T-helper 1 cell (primary cell): ENCODE measurements at regions not wholly inside any gene's neighbourhood (a gene's known extent, or its start where the extent isn't known, plus 50 kb on each side); places are given as distances from the start of the nearest gene placed in this dataset.
"Not testable (repeated sequence)": the region's sequence is repeated elsewhere in the genome, so short reads cannot be mapped to it uniquely, and the experiment has no call there.

Source experiments
- DNase-seq, 5 donors: peaks; one replicate each; pipeline ENCODE4 v3.0.0-alpha.2; 2012 to 2020

- DNase-seq, result no peak
These were observed 1200.6 kb upstream of the ACO1 start for GRCh38 chr9:31183866-31184265.

- no peak for DNase-seq
These were observed 1198.6 kb upstream of the ACO1 start for GRCh38 chr9:31185831-31186230.

GRCh38 chr9:31188496-31188895 is 1195.9 kb upstream of the ACO1 start:
- DNase-seq, result no peak

GRCh38 chr9:31210978-31211570 is 1173.4 kb upstream of the ACO1 start:
- peak in 1 of 5 donors; percentile 43 for DNase-seq

GRCh38 chr9:31229976-31230375 is 1154.5 kb upstream of the ACO1 start:
- not testable (repeated sequence) for DNase-seq

- DNase-seq, result no peak
These were observed 1152.0 kb upstream of the ACO1 start for GRCh38 chr9:31232485-31232884.

DNA sequence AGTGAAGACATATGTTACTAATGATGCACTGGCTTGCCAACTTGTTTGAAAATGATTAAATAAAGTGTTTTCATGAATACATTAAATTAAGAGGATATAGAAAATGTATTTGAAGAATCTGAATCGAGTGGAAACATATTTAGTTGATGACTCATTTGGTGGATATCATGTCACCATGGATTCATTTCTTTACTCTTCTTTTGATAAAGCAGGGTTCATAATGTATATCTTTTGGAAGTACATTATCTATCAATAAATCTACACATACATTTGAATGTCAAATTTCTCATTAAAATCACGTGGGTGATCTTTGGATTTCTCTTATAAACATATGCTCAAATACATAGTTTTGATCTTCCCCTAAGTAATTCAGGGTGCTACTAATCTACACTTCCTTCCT is 1148.1 kb upstream of the ACO1 start:
- DNase-seq, result peak in 1 of 5 donors; percentile 13

GRCh38 chr9:31243386-31243785 is 1141.1 kb upstream of the ACO1 start:
- no peak for DNase-seq

GRCh38 chr9:31248156-31248555 is 1136.3 kb upstream of the ACO1 start:
- no peak for DNase-seq

- no peak for DNase-seq
These were observed 1133.1 kb upstream of the ACO1 start for GRCh38 chr9:31251386-31251785.

- peak in 1 of 5 donors; percentile 12 for DNase-seq
These were observed 1130.4 kb upstream of the ACO1 start for GRCh38 chr9:31253800-31254762.

GRCh38 chr9:31255211-31255610 is 1129.2 kb upstream of the ACO1 start:
- DNase-seq, result no peak

DNA sequence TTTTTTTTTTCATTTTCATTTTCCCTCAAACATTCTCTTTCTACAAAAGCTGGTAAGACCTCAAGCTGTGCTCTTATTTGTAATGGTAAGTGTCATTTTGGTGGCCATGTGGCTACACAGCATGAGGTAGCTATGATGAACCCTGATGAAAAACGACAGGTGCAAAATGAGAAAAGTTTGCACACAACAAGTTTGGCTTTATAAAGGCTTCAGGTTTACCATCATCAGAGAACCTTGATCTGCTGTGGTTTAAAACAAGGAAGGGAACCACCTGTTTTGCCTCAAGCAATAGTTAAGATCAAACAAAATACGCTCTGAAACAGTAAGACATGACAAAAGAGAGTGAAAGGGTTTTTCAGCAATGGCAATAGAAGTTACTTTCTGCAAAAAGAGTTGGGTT is 1124.6 kb upstream of the ACO1 start:
- no peak for DNase-seq

DNA sequence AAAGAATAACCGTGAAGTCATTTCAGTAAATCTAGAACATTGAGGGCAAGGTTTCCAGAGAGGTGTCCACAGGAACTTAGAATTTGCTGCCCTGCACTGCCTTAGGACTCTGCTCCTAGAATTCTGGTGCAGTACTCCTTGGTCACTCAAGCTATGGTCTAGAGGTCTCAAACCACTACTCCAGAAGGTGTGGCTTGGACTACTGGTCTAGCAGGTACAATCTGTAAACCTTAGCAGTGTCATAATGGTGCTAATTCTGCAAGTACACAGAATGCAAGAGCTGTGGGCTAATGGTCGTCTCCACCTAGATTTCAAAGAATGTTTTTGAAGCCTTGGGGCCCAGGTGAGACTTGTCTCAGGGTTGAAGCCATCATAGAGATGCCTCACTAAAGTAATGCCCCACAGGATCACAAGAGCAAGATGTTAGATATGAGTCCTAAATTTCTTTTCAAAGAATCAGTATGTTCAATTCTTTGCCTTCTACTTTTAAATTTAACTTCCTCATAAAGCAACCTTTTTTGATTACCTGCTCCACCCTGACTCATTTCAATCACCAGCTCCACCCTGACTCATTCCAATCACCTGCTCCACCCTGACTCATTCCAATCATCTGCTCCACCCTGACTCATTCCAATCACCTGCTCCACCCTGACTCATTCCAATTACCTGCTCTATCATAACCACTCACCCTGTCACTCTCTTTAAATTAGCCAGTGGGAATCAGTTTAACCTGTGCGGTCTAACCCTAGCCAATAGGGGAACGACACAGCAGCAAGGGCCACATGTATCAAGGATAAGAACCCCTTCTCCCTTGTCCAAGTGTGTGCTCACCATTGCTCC is 1111.8 kb upstream of the ACO1 start:
- peak in 1 of 5 donors; percentile 11 for DNase-seq

DNA sequence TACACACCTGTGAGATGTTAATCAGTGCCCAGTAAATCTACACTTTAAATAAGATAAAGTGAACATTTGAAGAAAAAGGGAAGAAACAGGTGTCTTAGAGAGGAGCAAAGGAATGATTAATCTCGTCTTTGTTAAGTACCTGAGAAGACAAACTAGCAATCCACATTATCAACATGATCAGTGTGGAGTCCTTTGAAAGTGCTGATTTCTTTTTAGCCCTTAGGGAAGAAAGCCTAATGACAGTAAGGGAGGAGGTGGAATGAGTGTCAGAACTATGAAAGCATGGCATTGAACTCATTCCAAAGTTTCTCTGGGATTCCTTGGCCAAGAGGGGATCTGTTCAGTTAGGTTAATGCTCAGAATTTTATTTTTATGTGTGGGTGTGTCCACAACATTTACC is 1109.0 kb upstream of the ACO1 start:
- no peak for DNase-seq

- no peak for DNase-seq
These were observed 1093.7 kb upstream of the ACO1 start for GRCh38 chr9:31290731-31291130.

GRCh38 chr9:31302620-31303418 is 1081.6 kb upstream of the ACO1 start:
- no peak for DNase-seq

GRCh38 chr9:31304576-31304975 is 1079.9 kb upstream of the ACO1 start:
- DNase-seq, result no peak

DNA sequence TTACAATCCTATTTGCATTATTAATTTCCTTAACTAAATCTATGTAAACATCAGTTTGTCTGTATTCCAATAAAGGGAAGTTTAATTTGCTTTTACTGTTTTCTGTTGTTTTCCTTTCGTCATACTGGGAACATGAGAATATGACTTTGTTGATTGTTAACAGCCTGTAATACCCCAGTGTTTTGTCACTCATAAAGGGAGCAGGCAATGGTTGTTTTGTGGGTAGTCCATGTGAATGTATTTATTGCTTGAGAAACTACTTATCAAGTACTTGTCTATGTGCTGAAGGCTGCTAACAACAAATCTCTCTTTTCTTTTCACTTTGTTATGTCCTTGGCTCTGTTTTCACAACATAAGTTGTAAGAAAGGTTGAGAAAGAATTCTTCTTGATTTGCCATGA is 1070.2 kb upstream of the ACO1 start:
- DNase-seq, result no peak

DNA sequence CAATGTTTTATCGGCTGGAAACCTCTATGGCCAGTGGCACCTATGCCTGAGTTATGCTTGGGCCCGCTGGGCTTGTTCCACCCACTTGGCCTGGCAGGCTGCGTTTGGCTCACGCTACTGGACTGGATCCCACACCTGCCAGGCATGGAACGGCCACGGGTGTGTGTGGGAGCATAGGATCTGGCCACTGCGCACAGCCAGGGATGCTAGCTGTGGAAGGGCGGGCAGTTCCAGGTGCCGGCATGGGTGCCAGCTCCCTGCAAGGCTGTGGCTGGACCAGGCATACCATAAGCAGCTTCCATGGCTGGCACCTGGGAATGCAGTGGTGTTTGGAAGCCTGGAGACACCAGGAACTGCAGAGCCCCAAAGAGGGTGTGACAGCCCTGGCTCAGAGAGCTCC is 1063.9 kb upstream of the ACO1 start:
- no peak for DNase-seq

GRCh38 chr9:31321256-31321655 is 1063.2 kb upstream of the ACO1 start:
- no peak for DNase-seq

DNA sequence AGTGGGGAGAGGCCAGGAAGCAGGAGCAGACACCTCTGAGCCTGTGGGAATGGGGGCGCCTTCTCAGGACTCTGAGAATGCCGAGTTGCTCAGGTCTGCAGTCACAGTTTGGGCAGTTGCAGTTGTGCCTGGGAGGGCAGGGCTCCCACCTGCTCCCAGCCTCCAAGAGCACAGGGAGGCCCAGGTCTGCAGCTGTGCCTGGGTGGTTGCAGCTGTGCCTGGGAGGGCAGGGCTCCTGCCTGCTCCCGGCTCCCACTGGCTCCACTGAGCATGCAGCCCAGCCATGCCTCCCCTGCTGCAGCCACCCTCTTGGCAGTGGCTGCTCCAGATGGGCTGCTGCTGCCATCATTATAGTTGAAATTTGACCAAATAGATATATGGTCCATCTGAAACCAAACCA is 1062.8 kb upstream of the ACO1 start:
- no peak for DNase-seq
